Cardiac septum (tissue), 1 donor: ENCODE measurements at regions not wholly inside any gene's neighbourhood (a gene's known extent, or its start where the extent isn't known, plus 50 kb on each side); places are given as distances from the start of the nearest gene placed in this dataset.
"Not testable (repeated sequence)": the region's sequence is repeated elsewhere in the genome, so short reads cannot be mapped to it uniquely, and the experiment has no call there.

ENCODE experiments used
- DNase-seq: peaks from one replicate; pipeline ENCODE4 v3.0.0-alpha.2; 2020; ENCODE audit warnings: low spot score
- intact Hi-C: fragments of 100-400 bp; cut with DNase I; formaldehyde crosslinking; loops from one replicate; pipeline ENCODE4 v1.14.0; 2022
- donor health status: DM: no; HTN: no; CAD: no.

DNA sequence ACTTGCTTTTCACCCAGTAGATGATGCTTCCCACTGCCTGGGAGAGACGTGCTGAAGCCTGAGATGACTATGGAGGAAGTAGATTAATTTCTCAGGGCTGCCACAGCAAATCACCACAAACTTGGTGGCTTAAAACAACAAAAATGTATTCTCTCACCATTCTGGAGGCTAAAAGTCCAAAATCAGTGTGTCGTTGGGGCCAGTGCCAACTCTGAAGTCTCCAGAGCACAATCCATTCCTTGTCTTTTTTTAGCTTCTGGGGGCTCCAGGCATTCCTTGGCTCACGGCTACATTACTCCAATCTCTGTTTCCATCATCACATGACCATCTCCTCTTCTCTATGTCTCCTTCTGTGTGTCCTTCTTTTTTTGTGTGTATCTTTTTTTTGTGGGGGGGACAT, 105.8 kb upstream of the C1QTNF7 start:
- DNase-seq = no peak
- intact Hi-C loops = no loop called here

DNA sequence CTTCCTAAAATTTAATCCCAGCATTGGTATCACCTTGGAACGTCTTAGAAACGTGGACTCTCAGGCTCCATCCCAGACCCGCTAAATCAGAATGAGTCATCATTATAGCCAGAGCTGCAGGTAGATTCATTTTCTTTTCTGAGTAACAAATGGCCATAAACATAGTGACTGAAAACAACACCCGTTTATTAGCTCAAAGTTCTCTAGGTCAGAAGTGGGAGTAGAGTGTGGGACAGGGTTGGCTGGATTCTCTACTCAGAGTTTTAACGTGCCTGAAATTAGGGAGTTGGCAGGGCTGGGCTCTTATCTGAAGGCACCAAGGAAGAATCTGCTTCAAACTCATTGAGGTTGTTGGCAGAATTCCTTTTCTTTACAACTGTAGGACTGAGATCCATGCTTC, 101.8 kb upstream of the C1QTNF7 start:
- no peak for DNase-seq
- intact Hi-C loops = no loop called here

DNA sequence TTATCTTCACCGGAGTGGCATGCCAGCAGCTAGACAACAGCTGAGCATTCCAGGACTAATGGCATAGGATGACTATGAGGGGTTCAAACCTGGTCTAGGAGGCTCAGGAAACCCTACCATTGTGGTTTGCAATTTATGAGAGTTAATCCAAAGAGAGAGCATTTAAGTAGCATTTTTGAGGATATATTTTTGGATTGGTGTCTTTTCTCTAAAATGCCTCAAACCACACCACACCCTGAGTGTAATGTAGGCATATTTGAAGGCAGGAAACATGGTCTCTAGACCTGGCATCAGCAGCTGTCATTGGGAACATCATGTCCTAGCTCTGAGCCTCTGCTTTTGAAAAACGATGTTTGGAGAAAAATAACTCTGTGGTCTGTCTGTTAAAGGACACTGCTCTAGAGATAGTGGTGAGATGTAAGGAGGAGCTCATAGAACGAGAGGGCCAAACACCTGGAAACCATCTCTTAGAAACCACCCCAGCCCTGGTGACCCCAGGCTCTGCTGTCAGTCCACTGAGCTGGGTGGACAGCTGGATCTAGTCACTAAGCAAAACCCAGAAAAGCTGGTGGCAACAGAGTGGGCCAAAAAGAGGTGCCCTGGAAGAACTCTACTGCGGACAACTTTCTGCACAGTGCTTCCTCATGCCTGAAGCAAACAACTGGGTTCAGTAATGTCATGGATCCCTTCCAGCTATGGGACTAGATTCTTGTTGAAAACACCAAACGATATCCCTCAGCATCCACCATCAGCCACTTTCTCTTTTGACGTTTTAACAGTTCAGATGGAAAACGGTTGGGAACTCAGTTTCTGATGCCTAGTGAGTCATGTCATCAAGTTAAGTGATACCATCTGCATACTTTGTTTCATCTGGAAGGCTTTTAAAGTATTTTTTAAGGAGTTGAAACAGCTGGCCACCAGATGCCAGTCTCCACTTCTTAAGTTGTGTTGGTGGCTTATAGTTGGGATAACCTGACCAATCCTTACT, 100.2 kb upstream of the C1QTNF7 start:
- no peak for DNase-seq
- intact Hi-C loops = no loop called here

DNA sequence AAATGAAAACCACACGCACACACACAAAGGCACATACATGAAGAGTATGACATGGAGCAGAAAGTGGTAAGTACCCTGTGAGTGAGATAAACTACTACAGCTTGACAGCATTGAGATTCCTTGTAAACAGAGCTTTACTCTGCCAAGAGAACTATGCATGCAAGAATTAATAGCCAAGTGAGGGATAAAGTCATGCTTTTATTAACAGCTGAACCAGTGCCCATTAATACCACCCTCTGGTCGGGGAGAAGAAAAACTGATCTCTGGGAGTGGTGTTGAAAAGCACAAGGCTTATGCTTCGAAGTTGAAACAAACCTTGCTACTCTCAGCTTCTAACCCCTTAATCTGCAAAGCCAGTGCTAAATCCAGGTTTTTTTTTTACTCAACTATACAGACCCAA, 95.9 kb upstream of the C1QTNF7 start:
- intact Hi-C loops = no loop called here
- DNase-seq = no peak

DNA sequence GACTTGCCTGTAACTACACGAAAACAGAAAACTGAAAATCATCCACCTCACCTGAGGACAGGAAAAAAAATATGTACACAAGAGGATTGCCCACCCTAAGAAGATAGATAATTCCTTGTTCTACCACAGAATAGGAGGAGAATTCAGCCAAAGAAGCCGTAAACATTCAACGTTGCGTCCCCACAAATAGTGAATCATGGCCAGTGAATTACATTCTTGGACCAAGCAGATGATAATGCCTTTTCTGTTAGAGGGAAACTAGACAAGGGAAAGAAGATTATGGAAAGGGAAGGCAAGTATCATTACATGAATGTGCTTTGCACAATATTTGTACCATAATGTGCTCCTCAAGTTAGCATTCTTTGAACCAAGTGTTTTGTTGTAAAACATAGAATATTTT, 95.5 kb upstream of the C1QTNF7 start:
- intact Hi-C loops = no loop called here
- DNase-seq = no peak

DNA sequence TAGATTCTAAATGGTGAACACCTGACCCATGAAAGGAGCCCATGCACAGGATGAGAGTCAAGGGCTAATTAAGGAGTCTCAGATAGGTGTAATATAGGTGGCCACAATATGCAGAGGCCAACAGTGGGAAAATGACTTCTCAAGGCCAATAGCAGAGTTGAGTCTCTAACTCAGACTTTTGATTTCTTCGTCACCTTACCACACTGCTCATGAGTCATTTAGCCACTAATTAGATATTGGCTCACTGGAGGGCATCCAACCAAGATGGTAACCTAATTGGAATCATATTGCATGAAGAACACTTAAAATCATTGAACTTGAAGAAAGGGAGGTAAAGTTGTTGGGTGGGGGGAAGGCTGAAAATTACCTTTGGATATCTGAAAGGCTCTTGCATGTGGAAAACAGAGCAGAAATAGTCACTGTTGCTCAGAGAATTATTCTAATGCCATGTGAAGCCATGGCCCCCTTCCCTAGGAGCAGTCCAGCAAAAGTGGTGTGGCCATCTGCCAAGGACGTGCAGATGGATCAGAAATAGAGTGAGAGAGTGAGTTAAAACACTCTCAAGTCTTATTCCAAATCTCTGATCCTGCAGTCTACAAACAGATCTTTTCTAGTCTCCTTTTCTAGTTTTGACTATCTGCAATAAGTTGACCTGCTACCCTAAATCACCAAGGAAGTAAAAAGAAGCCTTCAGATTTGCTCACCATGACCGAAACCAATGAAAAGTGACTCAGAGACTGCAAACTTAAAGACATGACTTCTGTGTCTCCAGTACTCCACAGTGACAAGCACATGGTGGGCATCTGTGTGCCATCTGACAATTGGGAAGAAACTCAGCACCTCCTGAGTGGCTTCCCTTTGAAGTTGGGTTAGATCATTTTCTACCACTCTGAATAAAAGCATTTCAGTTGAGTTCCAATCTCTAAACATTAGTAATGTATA, 93.9 kb upstream of the C1QTNF7 start:
- DNase-seq = no peak
- intact Hi-C loops = no loop called here

DNA sequence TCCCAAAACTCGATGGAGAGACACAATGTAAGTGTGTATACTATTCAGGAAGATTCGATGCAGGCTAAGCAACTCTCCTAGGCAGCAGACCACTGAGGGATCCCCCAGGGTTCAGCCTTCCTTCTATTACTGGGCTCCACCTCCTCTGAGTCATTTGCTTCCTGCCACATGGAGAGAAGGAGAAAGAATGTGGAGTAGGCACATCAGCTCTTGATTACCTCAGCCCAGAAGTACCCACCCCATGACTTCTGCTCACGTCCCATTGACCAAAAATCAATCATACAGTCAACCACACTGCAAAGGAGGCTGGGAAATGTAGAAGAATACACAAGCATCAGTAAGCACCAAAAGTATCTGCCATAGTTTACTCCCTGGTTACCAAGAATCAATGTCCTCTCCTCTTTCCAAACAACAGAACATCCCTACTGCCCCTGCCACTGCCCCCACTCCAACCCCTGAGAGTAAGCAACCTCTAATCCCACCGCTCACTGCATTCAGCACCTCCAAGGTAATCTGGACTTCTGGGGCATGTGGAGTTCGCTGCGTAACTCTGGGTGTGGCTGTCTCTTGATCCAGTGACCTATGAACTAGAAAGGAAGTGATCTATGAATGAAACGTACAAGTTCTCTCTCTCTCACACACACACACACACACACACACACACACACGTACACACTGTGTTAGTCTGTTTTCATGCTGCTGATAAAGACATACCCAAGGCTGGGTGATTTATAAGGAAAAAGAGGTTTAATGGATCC, 91.2 kb upstream of the C1QTNF7 start:
- intact Hi-C loops = no loop called here
- no peak for DNase-seq

DNA sequence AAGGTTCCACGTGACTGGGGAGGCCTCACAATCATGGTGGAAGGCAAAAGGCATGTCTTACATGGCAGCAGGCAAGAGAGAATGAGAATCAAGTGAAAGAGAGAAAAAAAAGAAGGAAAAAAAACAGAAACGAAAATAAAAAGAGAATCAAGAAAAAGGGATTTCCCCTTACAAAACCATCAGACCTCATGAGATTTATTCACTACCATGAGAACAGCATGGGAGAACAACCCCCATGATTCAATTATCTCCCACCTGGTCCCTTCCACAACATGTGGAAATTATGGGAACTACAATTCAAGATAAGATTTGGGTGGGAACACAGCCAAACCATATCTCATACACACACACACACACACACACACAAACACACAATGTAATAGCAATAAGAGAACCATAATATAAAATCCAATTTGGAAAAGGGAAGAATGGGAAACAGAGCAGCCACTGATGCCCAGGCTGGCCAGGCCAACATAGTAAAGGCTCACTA, 90.6 kb upstream of the C1QTNF7 start:
- intact Hi-C loops, DNase-seq: not testable (repeated sequence)

DNA sequence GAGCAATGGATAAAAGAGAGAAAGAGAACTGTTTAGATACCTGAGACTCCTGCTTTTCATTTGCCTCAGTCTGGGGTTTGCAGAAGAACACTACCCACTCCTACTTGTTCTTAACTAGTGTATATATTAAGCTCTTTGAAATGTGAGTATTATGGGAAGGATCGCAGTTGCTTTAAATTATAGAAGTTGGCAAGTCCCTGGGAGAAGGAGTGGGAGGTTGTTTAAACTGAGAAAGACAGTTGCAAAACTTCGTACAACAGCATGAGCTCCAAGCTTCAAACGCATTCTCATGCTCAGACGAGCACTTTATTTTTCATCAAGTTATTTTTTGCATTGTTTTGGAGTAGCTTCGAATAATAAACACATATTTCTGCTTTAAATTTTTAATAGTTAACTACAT, 88.1 kb upstream of the C1QTNF7 start:
- DNase-seq = no peak
- intact Hi-C loops = no loop called here

DNA sequence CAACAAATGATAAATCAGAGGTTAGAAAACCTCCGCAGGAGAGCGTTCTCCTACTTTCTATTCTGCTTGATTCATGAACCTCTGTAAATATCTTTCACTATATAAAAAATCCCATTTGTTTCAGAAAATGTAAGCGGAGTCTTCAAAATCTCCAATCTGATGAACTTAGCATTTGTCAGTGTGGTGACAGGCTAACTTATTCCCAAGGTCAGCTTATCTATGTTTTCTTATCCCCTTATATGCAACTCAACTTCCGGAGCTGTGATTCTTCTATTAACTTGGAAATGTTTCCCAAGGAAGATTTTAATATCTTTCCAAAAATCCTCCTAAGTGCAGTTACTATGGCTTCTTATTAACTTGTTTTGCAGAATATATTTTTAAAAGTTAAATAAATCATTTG, 87.5 kb upstream of the C1QTNF7 start:
- intact Hi-C loops = no loop called here

DNA sequence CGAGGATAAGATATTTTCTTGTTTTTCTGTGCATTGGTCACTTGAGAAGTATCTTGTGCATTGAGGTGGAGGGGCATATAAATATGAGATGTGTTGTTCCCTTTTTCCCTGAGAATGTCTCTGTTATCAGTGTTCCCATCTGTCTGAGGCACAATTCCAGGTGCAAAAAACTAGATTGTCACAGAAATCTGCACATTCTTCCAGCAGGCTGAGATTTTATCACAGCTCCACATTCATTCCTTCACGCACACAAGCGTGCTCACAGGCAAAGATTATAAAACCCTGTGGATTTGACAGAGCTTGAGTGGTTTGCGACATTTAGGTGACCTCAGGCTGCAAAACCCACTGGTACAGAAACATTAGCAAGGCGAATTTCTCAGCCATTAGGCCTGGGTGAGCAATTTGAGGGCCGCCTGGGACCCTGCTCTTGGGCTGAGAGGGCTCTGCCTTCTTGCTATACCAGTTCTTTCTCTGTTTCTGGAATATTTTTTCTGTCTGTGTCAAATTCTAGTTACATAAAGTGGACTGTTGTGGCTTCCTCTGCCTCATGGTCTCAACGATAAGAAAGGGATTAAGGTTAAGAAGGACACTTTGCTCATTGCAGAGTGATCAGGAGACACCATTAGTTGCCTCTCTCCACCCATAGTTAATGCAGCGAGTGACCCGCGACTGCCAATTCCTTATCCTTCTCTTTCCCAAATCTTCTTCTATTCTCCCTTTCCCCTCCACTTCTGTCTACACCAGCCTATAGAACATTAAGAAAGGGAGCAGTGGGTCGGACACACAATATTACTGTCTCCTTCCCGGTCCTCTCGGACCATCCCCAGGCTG, 86.7 kb upstream of the C1QTNF7 start:
- no peak for DNase-seq
- intact Hi-C loops = no loop called here

More for the DNA sequence above, 87.5 kb upstream of the C1QTNF7 start:
- DNase-seq = no peak

DNA sequence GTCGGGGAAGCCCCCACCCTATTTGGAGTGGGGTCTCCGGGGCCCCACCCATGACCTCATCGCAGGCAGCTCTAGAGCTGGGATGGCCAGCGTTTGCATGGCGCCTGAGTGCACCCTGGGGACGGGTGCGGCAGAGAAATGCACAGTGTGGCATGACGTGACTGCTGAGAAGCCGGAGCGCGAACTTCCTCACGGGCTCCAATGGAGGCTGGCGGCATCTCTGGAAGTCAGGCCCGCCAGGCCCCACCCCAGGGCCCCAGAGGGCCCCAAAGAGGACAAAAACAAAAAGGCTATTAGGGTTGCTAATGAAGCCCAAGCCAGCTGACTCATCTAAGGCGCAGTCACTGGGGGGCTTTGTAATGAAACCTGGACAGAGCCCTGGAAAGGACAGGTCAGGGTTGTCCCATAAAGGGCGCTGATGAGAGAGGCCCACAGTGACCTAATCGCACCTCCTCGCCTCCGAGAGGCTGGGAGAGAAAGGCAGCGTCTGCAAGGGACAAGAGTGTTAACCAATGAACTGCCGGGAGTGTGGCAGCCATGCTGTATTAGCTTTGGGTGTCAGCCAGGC, 86.0 kb upstream of the C1QTNF7 start:
- intact Hi-C loops = no loop called here
- no peak for DNase-seq

DNA sequence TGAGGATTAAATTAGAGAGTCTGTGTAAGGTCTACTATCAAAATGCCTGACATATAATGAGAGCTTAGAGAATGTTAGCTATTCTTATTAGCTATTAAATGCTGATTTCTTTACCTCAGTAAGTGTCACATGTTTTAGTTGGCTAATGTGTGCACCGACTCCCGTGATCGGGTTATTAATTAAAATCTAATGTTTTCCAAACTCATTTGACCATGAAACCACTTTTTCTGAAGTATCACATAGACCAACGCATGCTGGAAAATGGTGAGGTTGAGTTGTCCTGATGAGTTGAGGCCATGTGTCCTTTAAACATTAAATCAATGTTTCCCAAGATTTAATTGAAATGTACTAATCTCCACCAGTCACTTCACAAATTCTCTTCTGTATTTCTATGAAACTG, 84.8 kb upstream of the C1QTNF7 start:
- no peak for DNase-seq
- intact Hi-C loops = no loop called here

DNA sequence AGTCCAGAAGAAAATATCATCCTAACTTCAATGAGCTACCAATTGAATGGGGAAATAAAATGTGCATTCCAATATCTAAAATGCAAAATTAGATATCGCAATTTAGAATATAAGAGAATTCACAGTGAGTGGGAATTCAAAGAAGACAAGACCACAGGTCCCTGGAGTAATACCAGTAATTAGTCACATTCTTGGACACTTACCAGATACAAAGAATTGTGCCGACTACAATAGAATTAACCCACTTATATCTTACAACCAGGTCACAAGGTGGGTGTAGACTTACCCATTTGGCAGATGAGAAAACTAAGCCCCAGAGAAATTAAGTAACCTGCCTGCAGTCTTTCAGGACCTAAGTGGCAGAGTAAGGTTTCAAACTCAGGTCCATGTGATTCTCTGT, 84.3 kb upstream of the C1QTNF7 start:
- DNase-seq = no peak
- intact Hi-C loops = no loop called here

DNA sequence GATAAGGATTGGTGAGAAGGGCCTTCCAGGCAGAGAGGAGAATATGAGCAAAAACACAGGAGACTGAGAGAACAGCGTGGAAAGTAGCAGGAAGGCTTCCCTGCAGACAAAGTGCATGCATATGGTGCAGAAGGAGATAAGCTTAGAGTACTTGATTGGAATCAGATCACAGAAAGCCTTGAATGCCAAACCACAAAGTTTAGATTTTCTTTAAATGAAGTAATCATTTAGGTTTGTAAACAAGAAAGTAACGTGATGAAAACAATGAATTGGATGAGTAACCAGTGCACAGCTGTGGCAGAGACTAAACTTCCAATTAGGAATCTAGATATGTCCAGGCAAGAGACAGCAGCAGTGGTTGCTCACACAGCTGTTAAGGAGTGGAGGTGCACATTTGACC, 83.8 kb upstream of the C1QTNF7 start:
- no peak for DNase-seq
- intact Hi-C loops = no loop called here

DNA sequence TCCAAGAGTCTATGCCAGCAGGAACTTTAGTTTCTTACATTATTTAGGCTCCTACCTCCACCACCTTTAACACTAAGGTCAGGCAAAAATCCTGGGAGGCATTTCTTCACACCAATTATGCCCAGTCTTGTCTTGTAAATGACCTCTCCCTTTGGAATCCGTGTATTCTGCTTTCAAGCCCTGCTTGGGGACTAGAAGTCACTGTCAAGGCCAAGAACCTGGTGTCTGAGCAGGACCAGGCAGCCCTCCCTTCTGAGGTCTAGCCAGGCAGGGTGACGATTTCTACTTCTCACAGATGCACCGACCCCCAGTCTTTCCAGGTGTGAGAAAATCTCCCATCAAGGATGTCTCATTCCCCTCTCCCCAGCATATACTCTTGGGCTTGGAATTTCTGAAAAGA, 82.7 kb upstream of the C1QTNF7 start:
- intact Hi-C loops = no loop called here
- DNase-seq = no peak

DNA sequence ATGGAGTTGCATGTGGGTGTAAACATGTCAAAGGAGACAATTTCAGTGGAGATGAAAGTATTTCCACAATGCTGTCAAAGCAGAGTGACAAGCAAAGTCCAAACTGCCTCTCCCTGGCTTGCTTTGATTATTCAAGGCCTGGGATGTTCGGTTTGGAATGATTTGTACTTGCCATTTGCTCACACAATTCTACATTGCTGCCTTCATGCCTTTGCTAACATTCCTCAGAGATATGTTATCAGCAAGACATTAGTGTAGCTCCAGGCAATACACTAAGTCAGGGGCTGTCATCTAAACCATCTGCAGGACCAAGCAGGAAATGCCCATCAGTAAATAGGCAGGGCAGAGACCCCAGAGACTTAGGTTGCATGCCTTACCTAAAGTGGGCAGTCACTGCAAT, 79.6 kb upstream of the C1QTNF7 start:
- DNase-seq = no peak
- intact Hi-C loops = no loop called here

DNA sequence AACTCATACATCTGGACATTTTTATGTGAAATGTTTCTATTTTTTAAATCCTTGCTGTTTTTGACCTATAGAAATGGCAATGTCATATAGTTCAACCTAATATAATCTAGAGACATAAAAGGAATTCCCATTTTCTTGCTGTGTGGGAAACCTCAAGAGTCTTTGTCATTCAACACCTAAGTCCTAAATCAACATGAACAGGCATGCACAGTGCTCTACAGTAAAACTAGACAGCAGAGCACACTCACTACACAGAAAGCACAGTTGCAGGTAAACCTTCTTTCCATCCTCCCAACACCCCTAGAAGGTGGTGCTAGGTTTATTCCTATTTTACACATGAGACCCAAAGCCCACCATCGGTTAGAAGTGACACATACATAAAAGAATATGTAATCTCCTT, 79.1 kb upstream of the C1QTNF7 start:
- DNase-seq = no peak
- intact Hi-C loops = no loop called here

DNA sequence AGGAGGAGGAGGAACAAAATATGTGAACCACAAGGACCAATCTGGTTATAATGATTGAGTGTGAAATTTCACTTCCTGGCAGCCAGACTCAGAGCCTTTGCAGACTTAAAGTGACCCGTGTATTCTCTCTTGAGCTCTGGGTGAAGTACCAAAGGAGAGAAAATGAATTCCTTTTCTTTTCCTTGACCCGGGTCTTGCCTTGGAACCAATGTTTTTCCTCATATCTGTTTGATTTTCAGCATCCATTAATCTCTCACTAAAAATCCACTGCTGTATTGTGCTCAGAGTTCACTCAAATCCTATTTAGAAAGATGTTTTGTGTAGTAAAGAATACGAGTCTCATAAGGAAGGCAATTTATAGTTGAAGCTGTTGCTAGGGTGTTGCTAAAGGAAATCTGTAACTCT, 78.3 kb upstream of the C1QTNF7 start:
- intact Hi-C loops = no loop called here
- no peak for DNase-seq
